ENCODE measurements at regions not wholly inside any gene's neighbourhood (a gene's known extent, or its start where the extent isn't known, plus 50 kb on each side); places are given as distances from the start of the nearest gene placed in this dataset.

- peak overlapping the region; percentile 20 for H3K27ac ChIP-seq (ENCODE audit: low read length)
- no peaks in the 10 kb centered on the region for H3K27me3 ChIP-seq (ENCODE audit: control insufficient read depth, insufficient read depth)
- WGBS, result 87% methylated on average over 16 of the region's 16 CpGs
- H3K9me3 ChIP-seq (ENCODE audit: control insufficient read depth, low read length), result no peaks in the 10 kb centered on the region
- H3K4me1 ChIP-seq (ENCODE audit: control insufficient read depth, insufficient read depth, low read length), result peaks cover 19% of the 10 kb centered on the region
- intact Hi-C loops (cut with DNase I), result loop anchor here in 2 of 4 donors (5.0 kb wide), 1 partner anchor 188 kb away; the partner anchor contains the start of gene CEBPB (in 2 of the 2)
- ATAC-seq (peak in 1 of 2 donors; percentile 1), DNase-seq (no peak)
- H3K4me3 ChIP-seq (ENCODE audit: low read length), result no peak overlapping the region
Measured at GRCh38 chr20:50379991-50380696, 130.0 kb upstream of the PTPN1 start.

GRCh38 chr20:50380697-50381040 lies 129.5 kb upstream of the PTPN1 start:
- no peak overlapping the region for H3K4me3 ChIP-seq (ENCODE audit: low read length)
- intact Hi-C loops (cut with DNase I), result loop anchor here in 1 of 4 donors (5.0 kb wide), 1 partner anchor 188 kb away; the partner anchor contains the start of gene CEBPB
- H3K9me3 ChIP-seq (ENCODE audit: control insufficient read depth, low read length), result no peaks in the 10 kb centered on the region
- 30% methylated on average over 5 of the region's 5 CpGs for WGBS
- peak; percentile 54 to 79 (median 71) for DNase-seq
- H3K27me3 ChIP-seq (ENCODE audit: control insufficient read depth, insufficient read depth), result no peaks in the 10 kb centered on the region
- peak in 1 of 2 donors; percentile 29 for ATAC-seq
- peaks cover 19% of the 10 kb centered on the region for H3K4me1 ChIP-seq (ENCODE audit: control insufficient read depth, insufficient read depth, low read length)
- H3K27ac ChIP-seq (ENCODE audit: low read length), result peak overlapping the region; percentile 15

- ATAC-seq (no peak), DNase-seq (no peak)
- H3K4me1 ChIP-seq (ENCODE audit: control insufficient read depth, insufficient read depth, low read length), result peaks cover 19% of the 10 kb centered on the region
Measured at GRCh38 chr20:50381075-50381732, 129.0 kb upstream of the PTPN1 start.

GRCh38 chr20:50381771-50382593 lies 128.2 kb upstream of the PTPN1 start:
- Histone ChIP-seq H3K27ac (ENCODE audit: low read length) (no peak overlapping the region), H3K4me1 (ENCODE audit: control insufficient read depth, insufficient read depth, low read length) (peaks cover 19% of the 10 kb centered on the region), H3K9me3 (ENCODE audit: control insufficient read depth, low read length) (no peaks in the 10 kb centered on the region), H3K27me3 (ENCODE audit: control insufficient read depth, insufficient read depth) (no peaks in the 10 kb centered on the region), H3K4me3 (ENCODE audit: low read length) (no peak overlapping the region)
- DNase-seq (no peak), ATAC-seq (no peak)
- intact Hi-C loops (cut with DNase I), result loop anchor here in 1 of 4 donors (5.0 kb wide), 1 partner anchor 190 kb away; the partner anchor contains the start of gene CEBPB
- WGBS, result 66% methylated on average over 13 of the region's 13 CpGs

More at GRCh38 chr20:50381075-50381732, 129.0 kb upstream of the PTPN1 start:
- H3K27ac ChIP-seq (ENCODE audit: low read length), result no peak overlapping the region
- no peaks in the 10 kb centered on the region for H3K9me3 ChIP-seq (ENCODE audit: control insufficient read depth, low read length)
- 56% methylated on average over 7 of the region's 7 CpGs for WGBS
- H3K27me3 ChIP-seq (ENCODE audit: control insufficient read depth, insufficient read depth), result no peaks in the 10 kb centered on the region
- no peak overlapping the region for H3K4me3 ChIP-seq (ENCODE audit: low read length)
- intact Hi-C loops (cut with DNase I), result loop anchor here in 1 of 4 donors (5.0 kb wide), 1 partner anchor 189 kb away; the partner anchor contains the start of gene CEBPB

GRCh38 chr20:50385733-50386640 lies 124.2 kb upstream of the PTPN1 start:
- 81% methylated on average over 22 of the region's 22 CpGs for WGBS
- no peak overlapping the region for H3K27ac ChIP-seq (ENCODE audit: low read length)

GRCh38 chr20:50386641-50386960 lies 123.6 kb upstream of the PTPN1 start:
- no peak for ATAC-seq
- no peaks in the 10 kb centered on the region for H3K9me3 ChIP-seq (ENCODE audit: control insufficient read depth, low read length)
- DNase-seq, result no peak
- H3K4me1 ChIP-seq (ENCODE audit: control insufficient read depth, insufficient read depth, low read length), result peaks cover 9% of the 10 kb centered on the region
- no peak overlapping the region for H3K27ac ChIP-seq (ENCODE audit: low read length)
- 70% methylated on average over 6 of the region's 6 CpGs for WGBS
- intact Hi-C loops (cut with DNase I), result loop anchor here in 1 of 4 donors (5.0 kb wide), 1 partner anchor 66 kb away; no protein-coding TSS in a partner anchor
- no peak overlapping the region for H3K4me3 ChIP-seq (ENCODE audit: low read length)
- H3K27me3 ChIP-seq (ENCODE audit: control insufficient read depth, insufficient read depth), result no peaks in the 10 kb centered on the region

More at GRCh38 chr20:50385733-50386640, 124.2 kb upstream of the PTPN1 start:
- no peak for ATAC-seq
- no peaks in the 10 kb centered on the region for H3K9me3 ChIP-seq (ENCODE audit: control insufficient read depth, low read length)
- H3K27me3 ChIP-seq (ENCODE audit: control insufficient read depth, insufficient read depth), result no peaks in the 10 kb centered on the region
- DNase-seq, result no peak
- peaks cover 9% of the 10 kb centered on the region for H3K4me1 ChIP-seq (ENCODE audit: control insufficient read depth, insufficient read depth, low read length)
- intact Hi-C loops (cut with DNase I), result loop anchor here in 1 of 4 donors (5.0 kb wide), 1 partner anchor 66 kb away; no protein-coding TSS in a partner anchor
- H3K4me3 ChIP-seq (ENCODE audit: low read length), result no peak overlapping the region

GRCh38 chr20:50387218-50387995 lies 122.8 kb upstream of the PTPN1 start:
- 68% methylated on average over 21 of the region's 21 CpGs for WGBS
- Histone ChIP-seq H3K4me1 (ENCODE audit: control insufficient read depth, insufficient read depth, low read length) (peaks cover 9% of the 10 kb centered on the region), H3K27me3 (ENCODE audit: control insufficient read depth, insufficient read depth) (no peaks in the 10 kb centered on the region), H3K27ac (ENCODE audit: low read length) (peak overlapping the region; percentile 82), H3K9me3 (ENCODE audit: control insufficient read depth, low read length) (no peaks in the 10 kb centered on the region), H3K4me3 (ENCODE audit: low read length) (no peak overlapping the region)
- ATAC-seq (no peak), DNase-seq (no peak)
- intact Hi-C loops (cut with DNase I), result loop anchor here in 1 of 4 donors (5.0 kb wide), 1 partner anchor 65 kb away; no protein-coding TSS in a partner anchor

GRCh38 chr20:50387996-50388332 lies 122.2 kb upstream of the PTPN1 start:
- WGBS, result 18% methylated on average over 6 of the region's 6 CpGs
- intact Hi-C loops (cut with DNase I), result loop anchor here in 1 of 4 donors (5.0 kb wide), 1 partner anchor 64 kb away; no protein-coding TSS in a partner anchor
- no peaks in the 10 kb centered on the region for H3K27me3 ChIP-seq (ENCODE audit: control insufficient read depth, insufficient read depth)
- H3K27ac ChIP-seq (ENCODE audit: low read length), result peak overlapping the region; percentile 82
- H3K4me1 ChIP-seq (ENCODE audit: control insufficient read depth, insufficient read depth, low read length), result peaks cover 7% of the 10 kb centered on the region
- no peak overlapping the region for H3K4me3 ChIP-seq (ENCODE audit: low read length)
- no peaks in the 10 kb centered on the region for H3K9me3 ChIP-seq (ENCODE audit: control insufficient read depth, low read length)
- ATAC-seq (peak in 1 of 2 donors; percentile 20), DNase-seq (peak in 1 of 3 donors; percentile 66)

GRCh38 chr20:50388733-50389437 lies 121.3 kb upstream of the PTPN1 start:
- intact Hi-C loops (cut with DNase I), result loop anchor here in 1 of 4 donors (5.0 kb wide), 1 partner anchor 63 kb away; no protein-coding TSS in a partner anchor
- 80% methylated on average over 12 of the region's 12 CpGs for WGBS
- H3K4me1 ChIP-seq (ENCODE audit: control insufficient read depth, insufficient read depth, low read length), result peaks cover 3% of the 10 kb centered on the region
- no peak overlapping the region for H3K4me3 ChIP-seq (ENCODE audit: low read length)
- peak overlapping the region; percentile 6 for H3K27ac ChIP-seq (ENCODE audit: low read length)
- no peaks in the 10 kb centered on the region for H3K9me3 ChIP-seq (ENCODE audit: control insufficient read depth, low read length)
- H3K27me3 ChIP-seq (ENCODE audit: control insufficient read depth, insufficient read depth), result no peaks in the 10 kb centered on the region
- ATAC-seq (no peak), DNase-seq (no peak)
